Chondrocyte (in vitro differentiated cells): ENCODE measurements at regions not wholly inside any gene's neighbourhood (a gene's known extent, or its start where the extent isn't known, plus 50 kb on each side); places are given as distances from the start of the nearest gene placed in this dataset.

Experiments
- DNase-seq: peaks from one replicate; pipeline ENCODE4 v3.0.0; 2021; ENCODE audit warnings: mixed read lengths, low spot score
- H3K27ac Mint-ChIP-seq: one replicate; pipeline ENCODE4 v1.8.0; 2021; ENCODE audit warnings: mild to moderate bottlenecking, moderate library complexity, mixed read lengths; ENCODE audit not compliant: unreplicated experiment
- H3K27me3 Mint-ChIP-seq: 2 replicates; pipeline ENCODE4 v1.8.0; 2021; ENCODE audit warnings: low read depth, mixed read lengths
- H3K36me3 Mint-ChIP-seq: 2 replicates; pipeline ENCODE4 v1.8.0; 2021; ENCODE audit warnings: low read depth, mixed read lengths
- H3K4me1 Mint-ChIP-seq: 2 replicates; pipeline ENCODE4 v1.8.0; 2021; ENCODE audit warnings: low read depth, mild to moderate bottlenecking, mixed read lengths
- H3K4me3 Mint-ChIP-seq: one replicate; pipeline ENCODE4 v1.8.0; 2021; ENCODE audit warnings: mild to moderate bottlenecking, moderate library complexity, mixed read lengths; ENCODE audit not compliant: unreplicated experiment
- H3K9me3 Mint-ChIP-seq: 2 replicates; pipeline ENCODE4 v1.8.0; 2021; ENCODE audit warnings: low read depth, mixed read lengths
- TF ChIP-seq, protein P1 (sequence below): fragments of 200-600 bp; sonication (generic); IDR thresholded peaks from 2 replicates; pipeline ENCODE4 v1.5.0; 2021; ENCODE audit warnings: antibody characterized with exemption, mild to moderate bottlenecking, moderate library complexity

DNA sequence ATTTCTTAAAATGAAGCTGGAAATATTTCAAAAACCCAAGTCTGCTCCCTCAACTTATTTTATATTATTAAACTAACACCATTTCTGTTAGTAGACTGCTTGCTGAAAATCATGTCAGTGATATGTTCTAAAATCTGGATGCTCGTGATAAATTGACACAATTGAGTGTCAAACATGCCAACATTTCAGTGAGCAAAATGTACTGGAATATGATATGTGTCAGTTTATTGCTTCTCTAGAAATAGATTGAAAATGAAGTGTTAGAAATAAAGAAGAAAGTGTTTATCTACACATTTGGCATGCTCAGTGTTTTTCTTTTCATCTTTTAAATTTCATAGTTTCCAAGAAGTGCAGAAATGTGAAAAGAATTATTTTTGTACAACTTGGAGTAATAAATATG, 624.6 kb downstream of the SI start:
- Mint-ChIP-seq H3K4me3 (no peak overlapping the region), H3K9me3 (peaks cover 3% of the 10 kb centered on the region), H3K27me3 (no peaks in the 10 kb centered on the region), H3K27ac (no peak overlapping the region), H3K36me3 (no peaks in the 10 kb centered on the region), H3K4me1 (peaks cover 17% of the 10 kb centered on the region)
- TF ChIP-seq, protein P1, sequence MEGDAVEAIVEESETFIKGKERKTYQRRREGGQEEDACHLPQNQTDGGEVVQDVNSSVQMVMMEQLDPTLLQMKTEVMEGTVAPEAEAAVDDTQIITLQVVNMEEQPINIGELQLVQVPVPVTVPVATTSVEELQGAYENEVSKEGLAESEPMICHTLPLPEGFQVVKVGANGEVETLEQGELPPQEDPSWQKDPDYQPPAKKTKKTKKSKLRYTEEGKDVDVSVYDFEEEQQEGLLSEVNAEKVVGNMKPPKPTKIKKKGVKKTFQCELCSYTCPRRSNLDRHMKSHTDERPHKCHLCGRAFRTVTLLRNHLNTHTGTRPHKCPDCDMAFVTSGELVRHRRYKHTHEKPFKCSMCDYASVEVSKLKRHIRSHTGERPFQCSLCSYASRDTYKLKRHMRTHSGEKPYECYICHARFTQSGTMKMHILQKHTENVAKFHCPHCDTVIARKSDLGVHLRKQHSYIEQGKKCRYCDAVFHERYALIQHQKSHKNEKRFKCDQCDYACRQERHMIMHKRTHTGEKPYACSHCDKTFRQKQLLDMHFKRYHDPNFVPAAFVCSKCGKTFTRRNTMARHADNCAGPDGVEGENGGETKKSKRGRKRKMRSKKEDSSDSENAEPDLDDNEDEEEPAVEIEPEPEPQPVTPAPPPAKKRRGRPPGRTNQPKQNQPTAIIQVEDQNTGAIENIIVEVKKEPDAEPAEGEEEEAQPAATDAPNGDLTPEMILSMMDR, result no peak
- DNase-seq, result no peak

DNA sequence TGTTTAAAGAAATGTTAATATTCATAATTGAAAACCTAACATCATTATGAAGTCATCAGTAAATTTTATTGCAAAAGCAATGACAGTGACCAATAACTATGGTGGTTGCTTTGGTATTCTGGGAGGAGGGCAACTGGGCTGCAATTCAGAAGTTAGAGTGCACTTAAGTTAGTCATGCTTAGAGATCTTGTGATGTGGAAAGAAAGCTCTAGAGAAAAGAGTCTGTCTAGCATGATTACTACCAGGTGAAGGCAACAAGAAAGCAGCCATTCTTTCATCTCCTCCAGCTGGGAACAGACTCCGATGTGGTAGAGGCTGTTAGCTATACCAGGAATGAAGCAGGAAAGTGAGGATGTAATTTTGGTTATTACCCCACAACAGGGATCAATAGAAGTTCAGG, 625.6 kb downstream of the SI start:
- H3K9me3 Mint-ChIP-seq, result peaks cover 5% of the 10 kb centered on the region
- H3K27me3 Mint-ChIP-seq, result no peaks in the 10 kb centered on the region
- peaks cover 15% of the 10 kb centered on the region for H3K4me1 Mint-ChIP-seq
- H3K36me3 Mint-ChIP-seq, result no peaks in the 10 kb centered on the region
- TF ChIP-seq, protein P1, result no peak
- DNase-seq, result no peak
- no peak overlapping the region for H3K4me3 Mint-ChIP-seq
- no peak overlapping the region for H3K27ac Mint-ChIP-seq

DNA sequence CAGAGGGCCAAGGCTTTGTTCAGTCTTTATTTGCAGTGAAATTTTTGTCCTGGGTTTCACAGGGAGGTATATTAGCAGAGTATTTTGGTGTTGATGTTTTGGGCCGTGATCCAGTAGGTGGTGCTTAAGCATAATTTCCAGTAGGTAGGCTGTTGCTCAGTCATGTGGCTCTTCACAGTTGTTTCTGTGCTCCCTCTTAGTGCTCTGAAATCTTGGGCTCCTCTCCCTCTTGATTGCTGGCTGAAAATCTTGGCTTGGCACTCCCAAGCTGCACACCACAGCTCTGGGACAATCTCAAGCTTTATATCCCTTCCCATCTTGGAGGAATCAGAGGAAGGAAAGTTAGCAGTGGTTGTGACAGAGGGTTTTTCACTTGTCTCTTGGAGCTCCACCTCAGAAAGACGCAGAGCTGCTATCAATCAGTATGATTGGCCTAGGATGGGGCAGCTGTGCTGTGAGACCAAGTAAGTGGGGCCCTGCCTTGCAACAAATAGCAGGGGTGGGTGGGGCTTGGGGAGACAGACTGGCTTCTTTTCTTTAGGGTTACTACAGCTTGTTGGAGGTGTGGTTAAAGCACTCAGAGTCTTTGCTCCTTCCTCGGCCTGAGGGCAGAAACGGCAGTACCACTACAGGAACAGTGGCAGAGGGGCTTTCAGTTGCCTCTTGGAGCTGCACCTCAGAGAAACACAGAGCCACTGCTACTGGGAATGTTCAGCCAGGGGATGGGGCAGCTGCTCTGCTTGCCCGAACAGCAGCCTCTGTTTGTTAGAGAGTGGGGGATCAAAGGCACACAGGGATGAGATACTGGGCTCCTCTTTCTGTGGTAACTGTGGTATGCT, 627.0 kb downstream of the SI start:
- H3K27me3 Mint-ChIP-seq, result no peaks in the 10 kb centered on the region
- peaks cover 15% of the 10 kb centered on the region for H3K4me1 Mint-ChIP-seq
- TF ChIP-seq, protein P1, result no peak
- no peak overlapping the region for H3K4me3 Mint-ChIP-seq
- DNase-seq, result no peak
- no peak overlapping the region for H3K27ac Mint-ChIP-seq
- no peaks in the 10 kb centered on the region for H3K36me3 Mint-ChIP-seq
- peaks cover 12% of the 10 kb centered on the region for H3K9me3 Mint-ChIP-seq

DNA sequence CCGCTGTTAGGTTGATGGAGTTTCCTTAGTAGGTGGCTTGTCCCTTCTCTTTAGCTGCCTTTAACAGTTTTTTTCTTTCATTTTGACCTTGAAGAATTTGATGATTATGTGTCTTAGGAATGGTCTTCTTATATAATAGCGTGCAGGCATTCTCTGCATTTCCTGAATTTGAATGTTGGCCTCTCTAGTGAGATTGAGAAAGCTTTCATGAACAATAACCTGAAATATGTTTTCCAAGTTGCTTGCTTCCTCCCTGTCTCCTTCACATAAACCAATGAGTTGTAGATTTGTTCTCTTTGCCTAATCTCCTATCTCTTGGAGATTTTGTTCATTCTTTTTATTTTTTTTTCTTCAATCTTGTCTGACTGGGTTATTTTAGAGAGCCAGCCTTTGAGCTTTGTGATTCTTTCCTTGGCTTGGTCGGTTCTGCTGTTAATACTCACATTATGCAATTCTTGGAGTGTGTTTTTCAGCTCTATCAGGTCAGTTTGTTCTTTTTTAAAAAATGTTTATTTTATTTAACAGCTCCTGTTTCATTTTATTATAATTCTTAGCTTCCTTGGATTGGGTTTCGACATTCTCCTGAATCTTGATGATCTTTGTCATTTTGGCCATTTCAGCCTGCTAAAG, 627.9 kb downstream of the SI start:
- H3K36me3 Mint-ChIP-seq, result no peaks in the 10 kb centered on the region
- TF ChIP-seq, protein P1, result no peak
- H3K27me3 Mint-ChIP-seq, result no peaks in the 10 kb centered on the region
- H3K4me3 Mint-ChIP-seq, result no peak overlapping the region
- H3K9me3 Mint-ChIP-seq, result peaks cover 12% of the 10 kb centered on the region
- H3K27ac Mint-ChIP-seq, result no peak overlapping the region
- H3K4me1 Mint-ChIP-seq, result peaks cover 15% of the 10 kb centered on the region
- DNase-seq, result no peak

DNA sequence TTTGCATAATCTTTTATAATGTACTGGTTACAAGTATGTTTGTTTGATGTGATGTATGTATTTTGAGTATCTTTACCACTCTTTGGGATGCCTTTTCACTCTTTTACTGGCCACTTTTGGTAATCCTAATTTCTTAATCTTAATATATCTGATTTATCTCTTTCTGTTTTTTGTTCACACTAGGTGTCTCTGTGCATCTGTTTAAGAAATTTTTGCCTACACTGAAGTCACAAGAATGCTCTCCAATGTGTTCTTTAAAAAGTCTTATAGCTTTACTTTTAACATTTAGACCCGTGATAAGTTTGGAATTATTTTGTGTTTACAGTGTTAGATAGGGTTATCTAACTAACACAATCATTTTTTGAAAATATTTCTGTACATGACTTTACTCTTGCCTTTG, 659.1 kb downstream of the SI start:
- H3K9me3 Mint-ChIP-seq, result peaks cover 2% of the 10 kb centered on the region
- TF ChIP-seq, protein P1, result no peak

More for the DNA sequence above, 659.1 kb downstream of the SI start:
- H3K4me3 Mint-ChIP-seq, result no peak overlapping the region
- no peak for DNase-seq
- no peaks in the 10 kb centered on the region for H3K36me3 Mint-ChIP-seq
- peaks cover 9% of the 10 kb centered on the region for H3K4me1 Mint-ChIP-seq
- peaks cover 4% of the 10 kb centered on the region for H3K27me3 Mint-ChIP-seq
- no peak overlapping the region for H3K27ac Mint-ChIP-seq
